Suppressor macrophage treated with lipopolysaccharide for 4 hours (primary cell): ENCODE measurements at regions not wholly inside any gene's neighbourhood (a gene's known extent, or its start where the extent isn't known, plus 50 kb on each side); places are given as distances from the start of the nearest gene placed in this dataset.
A peak's percentile ranks its signal among the peaks of the same experiment; 100 is the strongest.

Experiments used
- DNase-seq: peaks from one replicate; pipeline ENCODE4 v3.0.0-alpha.2; 2020

DNA sequence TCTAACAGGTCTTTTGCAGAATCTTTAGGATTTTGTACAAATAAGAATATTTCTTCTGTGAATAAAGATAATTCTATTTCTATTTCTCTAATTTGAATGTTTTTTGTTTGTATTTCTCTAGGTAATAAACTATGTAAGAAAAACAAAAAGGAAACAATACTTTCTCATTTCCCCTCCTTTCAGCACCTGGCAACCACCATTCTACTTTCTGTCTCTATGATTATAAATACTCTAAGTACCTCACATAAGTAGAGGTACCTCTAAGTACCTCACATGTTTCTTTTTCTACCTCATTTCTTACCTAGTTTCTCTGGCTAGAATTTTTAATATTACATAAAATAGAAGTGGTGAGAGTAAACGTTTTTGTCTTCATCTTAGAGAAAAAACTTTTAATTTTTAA lies 550.0 kb downstream of the EPHA5 start:
- no peak for DNase-seq

DNA sequence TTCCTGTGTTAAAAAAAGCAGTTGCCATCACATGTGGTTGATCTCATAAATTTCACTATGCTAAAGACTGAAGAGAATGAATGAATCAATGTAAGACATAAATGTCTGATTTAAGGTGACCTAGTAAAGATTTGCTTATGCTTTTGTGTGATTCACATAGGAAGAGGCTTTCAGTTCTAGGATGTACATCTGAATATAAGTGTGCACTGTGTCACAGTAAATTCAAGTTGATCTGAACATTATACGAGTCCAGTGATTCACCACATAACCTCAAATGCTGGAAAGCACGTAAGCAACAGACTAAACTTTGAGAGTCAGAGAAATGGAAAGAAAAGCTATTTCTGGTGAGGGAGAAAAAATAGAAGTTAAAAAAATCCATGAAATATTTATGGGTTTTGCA lies 567.9 kb downstream of the EPHA5 start:
- DNase-seq = no peak

DNA sequence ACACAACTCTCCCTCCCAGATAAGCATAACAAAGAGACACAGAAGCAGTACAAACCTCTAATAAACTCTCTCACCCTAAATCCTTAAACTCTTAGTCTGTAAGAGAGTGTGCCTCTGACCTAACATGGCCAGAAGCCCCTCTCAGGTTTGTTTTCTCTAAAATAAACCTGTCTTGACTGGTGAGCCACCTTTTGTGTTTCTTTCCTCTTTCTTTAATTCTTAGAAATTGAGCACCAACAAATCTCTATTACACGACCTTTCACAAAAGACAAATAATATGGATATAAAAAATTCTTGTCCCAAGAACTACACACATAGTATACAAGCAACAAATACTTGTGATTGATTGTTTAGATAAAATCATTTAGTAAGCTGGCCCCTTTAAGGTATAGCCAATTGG lies 573.7 kb downstream of the EPHA5 start:
- DNase-seq = no peak

GRCh38 chr4:65089666-65090065 lies 580.6 kb downstream of the EPHA5 start:
- no peak for DNase-seq

- DNase-seq = no peak
Measured at GRCh38 chr4:65083076-65083475, 587.2 kb downstream of the EPHA5 start.

GRCh38 chr4:65071564-65071963 lies 598.7 kb downstream of the EPHA5 start:
- no peak for DNase-seq

- no peak for DNase-seq
Measured at GRCh38 chr4:65069177-65069576, 601.1 kb downstream of the EPHA5 start.

- DNase-seq = no peak
Measured at GRCh38 chr4:65066106-65066505, 604.2 kb downstream of the EPHA5 start.

DNA sequence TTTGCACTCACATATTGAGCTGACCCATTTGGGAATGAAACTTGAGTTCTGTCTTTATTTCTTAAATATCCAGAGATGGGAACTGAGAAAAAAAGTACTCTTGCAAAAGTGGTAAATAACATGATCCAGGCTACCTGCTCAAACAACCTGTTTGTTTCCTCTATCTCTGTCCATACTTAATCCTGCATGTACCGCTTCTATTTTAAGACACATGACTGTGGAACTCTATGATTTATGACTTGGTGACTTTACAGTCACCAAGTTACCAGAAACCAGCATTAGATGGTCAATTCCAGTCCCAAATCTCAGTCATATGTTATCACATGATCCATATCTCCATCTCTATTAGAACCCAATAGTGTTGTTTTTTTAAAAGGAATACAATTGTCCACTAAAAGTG lies 606.7 kb downstream of the EPHA5 start:
- DNase-seq = no peak

GRCh38 chr4:65050786-65051185 lies 619.5 kb downstream of the EPHA5 start:
- DNase-seq = no peak

GRCh38 chr4:65046192-65047133 lies 623.8 kb downstream of the EPHA5 start:
- DNase-seq = no peak

DNA sequence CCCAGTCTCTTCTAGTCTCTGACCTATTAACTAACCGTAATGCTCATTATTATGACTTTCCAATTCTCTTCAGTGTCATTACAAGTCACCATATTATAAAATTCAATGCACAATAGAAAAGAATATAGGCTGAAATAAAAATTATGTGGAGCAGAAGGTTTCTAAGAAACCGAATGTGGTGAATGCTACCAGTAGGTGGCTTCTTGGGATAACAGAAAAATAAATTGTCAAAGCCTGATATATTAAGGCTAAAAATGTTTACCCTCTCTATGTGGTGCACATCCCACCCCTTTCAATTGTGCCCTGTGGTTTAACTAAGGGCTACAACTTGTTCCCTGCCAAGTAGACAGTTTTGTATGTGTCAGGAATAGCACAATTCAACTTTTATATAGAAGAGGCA lies 624.6 kb upstream of the TECRL start:
- no peak for DNase-seq

DNA sequence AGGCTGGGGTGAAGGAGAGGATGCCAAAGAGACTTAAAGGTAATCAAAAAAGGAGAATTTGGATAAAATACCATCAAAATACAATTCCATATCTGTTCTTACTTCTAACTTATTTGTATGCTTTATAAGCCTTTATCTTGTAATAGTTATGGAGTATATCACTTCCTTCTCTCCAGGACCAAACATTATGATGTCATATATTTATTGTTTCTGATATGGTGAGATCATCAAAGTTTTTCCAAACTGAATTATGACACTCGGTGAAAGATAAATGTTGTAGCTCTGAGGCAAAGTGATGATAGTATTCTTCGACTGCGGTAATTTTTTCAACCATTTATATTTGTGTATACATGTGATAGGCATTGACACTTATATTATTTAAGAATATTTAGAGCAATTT lies 619.3 kb upstream of the TECRL start:
- no peak for DNase-seq

- no peak for DNase-seq
Measured at GRCh38 chr4:65023883-65024670, 614.8 kb upstream of the TECRL start.

DNA sequence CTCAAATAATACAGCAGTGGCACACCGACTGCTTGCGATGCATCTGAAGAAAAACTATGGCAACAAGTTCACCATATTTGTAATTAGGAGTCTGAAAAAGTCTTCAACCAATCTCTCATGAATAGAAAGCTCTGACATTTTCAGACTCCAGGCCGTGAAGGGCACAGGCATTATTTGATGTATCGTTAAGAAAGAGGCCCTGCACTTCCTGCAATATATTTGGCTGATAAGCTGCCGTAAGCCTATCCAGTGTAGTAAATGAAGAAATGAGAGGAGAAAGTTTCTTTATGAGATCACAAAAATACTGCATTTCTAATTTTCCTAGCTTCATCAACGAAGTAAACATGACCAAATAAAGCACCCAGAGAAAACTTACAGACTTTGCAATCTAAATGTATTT lies 613.8 kb upstream of the TECRL start:
- DNase-seq = no peak

DNA sequence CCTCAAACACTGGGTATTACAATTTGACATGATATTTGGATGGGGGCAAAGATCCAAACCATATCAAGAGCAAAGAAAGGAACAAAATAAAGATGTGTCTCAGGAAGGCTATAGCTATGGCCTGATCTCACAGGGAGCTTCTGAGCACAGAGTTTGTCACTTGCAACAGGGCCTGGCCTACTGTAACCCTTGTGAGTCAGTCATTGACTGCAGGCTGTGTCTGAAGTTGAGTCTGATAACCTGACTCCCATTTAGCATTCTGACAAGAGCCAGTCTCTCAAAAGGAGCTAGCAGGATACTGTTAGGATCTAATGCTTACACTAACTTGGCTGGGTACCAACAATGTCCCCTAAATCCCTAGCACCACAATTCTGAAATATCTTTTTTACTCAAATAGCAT lies 612.5 kb upstream of the TECRL start:
- DNase-seq = no peak

DNA sequence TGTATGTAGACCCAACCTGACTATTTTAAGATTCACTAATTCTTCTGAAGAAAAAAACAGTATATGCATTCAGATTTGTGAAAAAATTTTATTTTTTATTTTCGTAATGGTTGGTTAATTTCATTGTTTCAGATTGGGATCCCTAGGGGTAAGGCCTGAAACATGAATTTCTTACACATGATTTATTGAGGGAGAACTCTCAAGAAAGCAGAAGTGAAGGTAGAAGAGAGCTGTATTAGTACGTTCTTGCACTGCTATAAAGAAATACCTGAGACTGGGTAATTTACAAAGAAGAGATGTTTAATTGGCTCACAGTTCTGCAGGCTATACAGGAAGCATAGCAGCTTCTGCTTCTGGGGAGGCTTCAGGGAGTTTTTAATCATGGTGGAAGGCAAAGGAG lies 611.9 kb upstream of the TECRL start:
- no peak for DNase-seq

GRCh38 chr4:65019775-65020174 lies 610.5 kb upstream of the TECRL start:
- DNase-seq = no peak

DNA sequence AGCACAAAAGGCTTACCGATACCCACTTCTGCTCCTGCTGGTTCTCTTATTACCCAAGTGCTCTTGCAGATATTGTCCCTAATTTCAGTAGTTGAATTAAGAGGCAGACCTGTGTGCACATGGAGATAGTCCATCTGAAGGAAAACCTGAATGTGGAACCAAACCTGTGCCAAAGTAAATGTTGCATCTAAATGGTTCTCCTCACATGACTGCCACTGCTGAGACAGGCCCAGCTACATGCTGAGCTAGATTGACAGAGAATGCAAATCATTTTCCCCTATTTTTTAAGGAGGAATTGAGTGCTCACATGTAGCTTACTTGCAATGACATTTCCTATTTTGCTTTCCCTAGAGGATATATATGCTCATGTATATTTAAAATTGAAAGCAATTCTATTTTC lies 609.1 kb upstream of the TECRL start:
- DNase-seq = no peak

GRCh38 chr4:65014078-65014477 lies 604.8 kb upstream of the TECRL start:
- DNase-seq = no peak

GRCh38 chr4:65007841-65008439 lies 598.7 kb upstream of the TECRL start:
- DNase-seq = peak; percentile 39

- no peak for DNase-seq
Measured at GRCh38 chr4:64975177-64975576, 565.9 kb upstream of the TECRL start.

DNA sequence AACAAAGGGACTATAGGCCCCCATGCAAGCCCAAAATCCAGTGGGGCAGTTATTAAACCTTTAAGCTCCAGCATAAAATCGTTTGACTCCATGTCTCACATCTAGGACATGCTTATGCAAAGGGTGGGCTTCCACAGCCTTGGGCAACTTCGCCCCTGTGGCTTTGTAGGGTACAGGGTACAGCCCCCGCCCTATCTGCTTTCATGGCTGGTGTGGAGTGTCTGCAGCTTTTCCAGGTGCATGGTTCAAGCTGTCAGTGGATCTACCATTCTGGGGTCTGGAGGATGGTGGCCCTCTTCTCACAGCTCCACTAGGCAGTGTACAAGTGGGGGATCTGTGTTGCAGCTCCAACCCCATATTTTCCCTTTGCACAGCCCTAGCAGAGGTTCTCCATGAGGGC lies 559.8 kb upstream of the TECRL start:
- no peak for DNase-seq

- no peak for DNase-seq
Measured at GRCh38 chr4:64967286-64967685, 558.0 kb upstream of the TECRL start.
